CD4-positive, alpha-beta T cell (primary cell): ENCODE measurements at regions not wholly inside any gene's neighbourhood (a gene's known extent, or its start where the extent isn't known, plus 50 kb on each side); places are given as distances from the start of the nearest gene placed in this dataset.

ENCODE experiments used
- ATAC-seq: fragments of 200-7000 bp; cut with Tn5 transposase; one replicate; pipeline ENCODE4 v1.10.0; 2022; ENCODE audit warnings: mild to moderate bottlenecking; ENCODE audit not compliant: poor library complexity
- CTCF ChIA-PET: fragments of 350-600 bp; sonication (Branson Sonifier 250); formaldehyde crosslinking; loops from one replicate; lab custom pipeline; 2021; ENCODE audit warnings: antibody characterized with exemption, inconsistent platforms; lab: Charles Lee
- POLR2A ChIA-PET: fragments of 350-600 bp; sonication (Branson Sonifier 250); formaldehyde crosslinking; loops from one replicate; lab custom pipeline; 2021; ENCODE audit warnings: antibody characterized with exemption, inconsistent platforms; lab: Charles Lee
- DNase-seq, 14 experiments: peaks; one replicate each; pipeline ENCODE4 v3.0.0-alpha.2; 2013 to 2020; ENCODE audit warnings: mixed read lengths in 2 of 14
- H3K27ac ChIP-seq, 2 donors: one replicate each; pipeline versions ENCODE4 v1.5.1 to v1.7.0; 2013; ENCODE audit warnings: low read length in 2 of 2, low read depth in 1 of 2, mild to moderate bottlenecking in 1 of 2
- H3K27me3 ChIP-seq, 2 experiments: 1 replicate in 1 of 2; 2 replicates in 1 of 2; pipeline versions ENCODE4 v1.6.1 to v1.7.0; 2013; ENCODE audit warnings: low read length in 2 of 2, control low read depth in 1 of 2, mild to moderate bottlenecking in 1 of 2, moderate library complexity in 1 of 2; ENCODE audit not compliant: insufficient read depth in 2 of 2, control insufficient read depth in 1 of 2
- H3K36me3 ChIP-seq: one replicate; pipeline ENCODE4 v1.6.1; 2013; ENCODE audit warnings: low read length, control low read depth; ENCODE audit not compliant: insufficient read depth
- H3K4me1 ChIP-seq: one replicate; pipeline ENCODE4 v1.6.1; 2013; ENCODE audit warnings: low read length, control low read depth; ENCODE audit not compliant: insufficient read depth
- H3K4me3 ChIP-seq: one replicate; pipeline ENCODE4 v1.5.1; 2013; ENCODE audit warnings: mild to moderate bottlenecking, low read length, moderate library complexity
- H3K9me3 ChIP-seq, 2 experiments: 1 replicate in 1 of 2; 2 replicates in 1 of 2; pipeline versions ENCODE4 v1.6.1 to v1.7.0; 2013; ENCODE audit warnings: low read length in 2 of 2, mild to moderate bottlenecking in 2 of 2, control low read depth in 1 of 2, moderate library complexity in 1 of 2; ENCODE audit not compliant: control insufficient read depth in 1 of 2, insufficient read depth in 1 of 2
- H3K27ac Mint-ChIP-seq: one replicate; pipeline ENCODE4 v1.8.0; 2020; ENCODE audit warnings: mixed read lengths
- H3K27me3 Mint-ChIP-seq: one replicate; pipeline ENCODE4 v1.8.0; 2021; ENCODE audit warnings: mixed read lengths
- H3K36me3 Mint-ChIP-seq: one replicate; pipeline ENCODE4 v1.8.0; 2021; ENCODE audit warnings: low read depth, mixed read lengths
- H3K4me1 Mint-ChIP-seq: one replicate; pipeline ENCODE4 v1.8.0; 2021; ENCODE audit warnings: low read depth, mixed read lengths
- H3K4me3 Mint-ChIP-seq: one replicate; pipeline ENCODE4 v1.8.0; 2020; ENCODE audit warnings: mild to moderate bottlenecking, mixed read lengths
- H3K9me3 Mint-ChIP-seq: one replicate; pipeline ENCODE4 v1.8.0; 2020; ENCODE audit warnings: mixed read lengths
- CTCF ChIP-seq: fragments of 200-600 bp; IDR thresholded peaks from one replicate; pipeline ENCODE4 v1.8.0; 2022; ENCODE audit warnings: antibody characterized with exemption, mild to moderate bottlenecking
- intact Hi-C, 2 experiments: fragments of 100-400 bp; cut with DNase I in 1 of 2; cut with micrococcal nuclease in 1 of 2; formaldehyde crosslinking; loops; one replicate each; pipeline versions ENCODE4 v1.15.1 to v1.9.0; 2023 to 2025; cut with DNase I, micrococcal nuclease

GRCh38 chr3:163812006-163812405 is 1266.3 kb downstream of the SI start:
- intact Hi-C loops, result no loop called here
- Histone ChIP-seq H3K36me3 (no peaks in the 10 kb centered on the region), H3K4me3 (no peak overlapping the region), H3K27ac (no peak overlapping the region), H3K27me3 (no peaks in the 10 kb centered on the region), H3K9me3 (peaks cover 0 to 3% of the 10 kb centered on the region in 2 experiments), H3K4me1 (no peaks in the 10 kb centered on the region)
- no peak overlapping the region for H3K4me3 Mint-ChIP-seq
- H3K36me3 Mint-ChIP-seq, result no peaks in the 10 kb centered on the region
- CTCF ChIA-PET, result no interaction called here
- peaks cover 8% of the 10 kb centered on the region for H3K9me3 Mint-ChIP-seq
- no peak for TF ChIP-seq CTCF
- DNase-seq, result no peak
- no peaks in the 10 kb centered on the region for H3K4me1 Mint-ChIP-seq
- H3K27ac Mint-ChIP-seq, result no peak overlapping the region
- POLR2A ChIA-PET, result interaction anchor here (1.3 kb wide), 1 partner anchor 58 kb away, joined by 4 read pairs; no protein-coding TSS in a partner anchor
- no peaks in the 10 kb centered on the region for H3K27me3 Mint-ChIP-seq
- no peak for ATAC-seq

DNA sequence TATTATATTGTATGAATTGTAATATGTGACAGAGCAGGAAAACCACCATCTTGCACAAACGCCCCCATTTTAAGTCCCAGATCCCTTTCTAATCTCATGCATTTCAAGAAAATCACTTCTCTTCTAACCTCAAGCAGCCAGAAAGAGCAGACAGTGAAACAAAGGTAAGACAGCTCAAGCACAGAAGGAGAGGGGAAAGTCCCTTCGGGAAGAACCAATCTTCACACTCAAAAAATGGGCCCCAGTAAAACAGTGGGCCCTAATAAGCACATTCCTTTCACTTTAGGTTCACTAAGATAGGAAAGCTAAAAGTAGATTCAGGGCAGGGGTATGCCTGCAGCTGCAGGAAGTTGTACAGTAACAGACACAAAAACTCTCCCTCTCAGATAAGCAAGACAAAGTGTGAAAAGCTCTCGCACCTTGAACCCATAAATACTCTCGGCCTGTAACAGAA is 1268.7 kb downstream of the SI start:
- no peak for DNase-seq
- Mint-ChIP-seq H3K27ac (no peak overlapping the region), H3K4me1 (no peaks in the 10 kb centered on the region), H3K36me3 (no peaks in the 10 kb centered on the region), H3K27me3 (no peaks in the 10 kb centered on the region), H3K4me3 (no peak overlapping the region), H3K9me3 (no peaks in the 10 kb centered on the region)
- ChIA-PET CTCF (no interaction called here), POLR2A (no interaction called here)
- TF ChIP-seq CTCF, result no peak
- H3K4me1 ChIP-seq, result no peaks in the 10 kb centered on the region
- peaks cover 0 to 3% of the 10 kb centered on the region in 2 experiments for H3K9me3 ChIP-seq
- no peaks in the 10 kb centered on the region for H3K27me3 ChIP-seq
- no peak for ATAC-seq
- H3K36me3 ChIP-seq, result no peaks in the 10 kb centered on the region
- no peak overlapping the region for H3K4me3 ChIP-seq
- intact Hi-C loops, result no loop called here
- H3K27ac ChIP-seq, result no peak overlapping the region

GRCh38 chr3:163786416-163786815 is 1291.9 kb downstream of the SI start:
- H3K9me3 ChIP-seq, result peaks cover 9 to 17% of the 10 kb centered on the region in 2 experiments
- Mint-ChIP-seq H3K27ac (no peak overlapping the region), H3K27me3 (no peaks in the 10 kb centered on the region), H3K4me3 (no peak overlapping the region), H3K36me3 (no peaks in the 10 kb centered on the region), H3K4me1 (no peaks in the 10 kb centered on the region), H3K9me3 (peaks cover 6% of the 10 kb centered on the region)
- no peaks in the 10 kb centered on the region for H3K27me3 ChIP-seq
- POLR2A ChIA-PET, result no interaction called here
- H3K4me3 ChIP-seq, result no peak overlapping the region
- H3K27ac ChIP-seq, result no peak overlapping the region
- H3K36me3 ChIP-seq, result no peaks in the 10 kb centered on the region
- no peak for TF ChIP-seq CTCF
- CTCF ChIA-PET, result no interaction called here
- ATAC-seq, result no peak
- no peaks in the 10 kb centered on the region for H3K4me1 ChIP-seq
- intact Hi-C loops, result no loop called here
- no peak for DNase-seq
